GM19455 (cell line): ENCODE measurements at regions not wholly inside any gene's neighbourhood (a gene's known extent, or its start where the extent isn't known, plus 50 kb on each side); places are given as distances from the start of the nearest gene placed in this dataset.
A peak's percentile ranks its signal among the peaks of the same experiment; 100 is the strongest.
"Not testable (repeated sequence)": the region's sequence is repeated elsewhere in the genome, so short reads cannot be mapped to it uniquely, and the experiment has no call there.

Experiments
- ATAC-seq: cut with Tn5 transposase; IDR thresholded peaks from one replicate; pipeline ENCODE4 v1.9.1; 2021; ENCODE audit not compliant: unreplicated experiment

DNA sequence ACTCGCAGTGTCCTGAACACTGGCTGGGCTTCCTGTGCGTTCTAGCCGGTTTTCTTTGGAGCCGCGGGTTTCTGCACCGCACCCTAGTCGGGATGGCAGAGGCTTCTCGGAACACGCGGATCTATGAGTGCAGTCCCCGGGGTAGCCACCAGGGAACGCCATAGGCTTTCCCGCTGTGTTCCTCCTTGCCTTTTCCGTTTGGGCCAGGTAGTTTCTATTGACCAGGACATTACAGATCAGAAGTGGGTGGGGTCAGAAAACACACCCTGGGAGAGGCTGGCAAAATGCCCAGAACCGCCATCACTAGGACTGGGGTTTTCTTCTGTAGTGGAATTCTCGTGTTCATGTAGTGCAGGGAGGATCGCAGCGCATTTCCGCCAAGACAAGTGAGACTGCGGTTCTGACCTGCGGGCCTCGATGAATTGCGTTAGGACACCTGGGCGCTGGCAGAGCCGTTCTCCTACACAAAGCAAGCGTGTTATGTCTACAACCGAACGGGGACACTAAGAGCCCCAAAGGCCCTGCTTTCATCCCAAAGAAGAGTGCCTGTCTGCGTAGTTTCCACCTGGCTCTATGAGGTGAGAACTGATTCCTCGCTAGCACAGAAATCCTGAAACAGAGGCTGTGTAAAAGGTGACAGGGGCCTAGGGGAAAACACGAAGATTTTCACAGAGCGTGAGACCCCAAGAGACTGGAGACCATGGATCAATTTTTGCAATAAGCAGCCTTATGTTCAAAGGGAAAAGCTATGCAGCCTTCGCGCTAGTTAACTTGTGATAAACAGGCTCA is 121.5 kb downstream of the PPIAL4G start:
- ATAC-seq = not testable (repeated sequence)

DNA sequence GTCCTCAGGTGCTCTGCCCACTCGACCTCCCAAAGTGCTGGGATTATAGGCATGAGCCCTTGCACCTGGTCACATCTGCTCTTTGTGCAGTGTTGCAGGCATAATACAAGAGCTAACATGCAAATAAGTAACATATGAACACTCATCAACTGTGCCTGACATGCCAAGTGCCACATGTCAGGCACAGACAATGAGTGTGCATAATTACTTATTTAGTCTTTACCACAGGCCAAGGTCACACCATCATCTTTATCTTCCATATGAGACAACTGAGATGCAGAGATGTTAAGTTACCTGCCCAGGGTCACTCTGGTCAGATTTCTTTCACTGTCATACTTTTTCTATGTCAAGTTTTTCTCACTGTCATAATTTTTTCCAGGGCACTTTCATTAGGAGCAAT is 126.1 kb downstream of the PPIAL4G start:
- ATAC-seq = no peak

DNA sequence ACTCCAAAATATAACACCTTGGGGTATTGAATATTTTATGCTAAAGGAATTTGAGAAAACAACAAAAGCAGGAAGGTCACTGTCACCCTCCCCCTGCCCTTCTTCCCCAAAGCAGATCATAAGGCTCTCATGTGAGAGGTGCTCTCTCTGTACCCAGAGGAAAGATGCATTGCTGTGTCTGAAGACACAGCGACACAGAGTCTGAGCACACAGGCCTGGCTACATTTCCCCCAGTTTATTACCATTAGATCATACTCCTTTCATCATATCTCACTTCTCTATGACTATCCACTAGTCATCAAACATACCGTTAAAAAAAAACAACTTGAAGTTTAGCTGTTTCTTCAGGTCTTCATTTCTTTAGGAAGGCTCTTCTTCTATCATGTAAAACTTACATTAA is 127.1 kb downstream of the PPIAL4G start:
- ATAC-seq = no peak

DNA sequence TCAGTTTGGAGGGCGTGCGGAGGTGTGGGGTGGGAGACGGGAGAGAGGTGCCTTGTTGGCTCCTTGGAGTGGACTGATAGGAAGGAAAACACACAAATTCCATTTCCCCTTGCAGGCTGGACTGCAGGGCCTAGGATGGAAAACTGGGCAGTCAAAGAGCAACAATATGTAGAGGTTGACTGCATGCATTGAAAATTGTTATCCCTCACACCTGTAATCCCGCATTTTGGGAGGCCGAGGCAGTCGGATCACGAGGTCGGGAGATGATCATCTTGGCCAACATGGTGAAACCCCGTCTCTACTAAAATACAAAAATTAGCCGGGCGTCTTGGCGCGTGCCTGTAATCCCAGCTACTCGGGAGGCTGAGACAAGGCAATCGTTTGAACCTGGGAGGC is 128.2 kb downstream of the PPIAL4G start:
- no peak for ATAC-seq

DNA sequence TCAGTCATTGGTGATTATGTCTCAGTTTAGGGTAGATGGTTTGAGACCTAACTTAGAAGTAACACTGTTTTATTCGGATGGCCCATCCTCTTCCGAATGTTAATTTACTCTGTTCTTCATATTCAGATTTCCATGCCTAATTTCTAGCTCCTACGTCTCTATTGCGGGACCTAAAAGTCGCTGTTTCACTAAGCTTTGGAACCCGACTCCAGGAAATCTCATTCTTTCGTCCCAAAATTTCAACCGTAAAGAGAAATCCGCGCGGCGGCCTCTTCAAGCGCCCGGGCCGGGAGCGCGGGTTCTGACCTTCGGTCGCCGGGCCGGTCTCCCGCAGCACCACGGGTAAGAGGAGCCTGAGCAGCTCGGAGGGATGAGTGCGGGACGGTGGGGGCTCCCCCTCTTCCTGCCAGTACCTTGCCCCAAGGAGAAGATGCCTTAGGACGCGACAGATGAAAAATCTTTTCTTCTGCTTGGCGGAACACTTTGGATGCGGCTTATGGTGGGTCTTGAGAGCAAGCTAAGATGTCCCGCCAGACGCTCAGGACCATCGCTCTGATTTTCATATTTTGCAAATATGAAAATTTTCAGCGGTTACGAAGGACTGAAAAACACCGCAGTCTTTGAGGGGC is 128.7 kb downstream of the PPIAL4G start:
- ATAC-seq = no peak

DNA sequence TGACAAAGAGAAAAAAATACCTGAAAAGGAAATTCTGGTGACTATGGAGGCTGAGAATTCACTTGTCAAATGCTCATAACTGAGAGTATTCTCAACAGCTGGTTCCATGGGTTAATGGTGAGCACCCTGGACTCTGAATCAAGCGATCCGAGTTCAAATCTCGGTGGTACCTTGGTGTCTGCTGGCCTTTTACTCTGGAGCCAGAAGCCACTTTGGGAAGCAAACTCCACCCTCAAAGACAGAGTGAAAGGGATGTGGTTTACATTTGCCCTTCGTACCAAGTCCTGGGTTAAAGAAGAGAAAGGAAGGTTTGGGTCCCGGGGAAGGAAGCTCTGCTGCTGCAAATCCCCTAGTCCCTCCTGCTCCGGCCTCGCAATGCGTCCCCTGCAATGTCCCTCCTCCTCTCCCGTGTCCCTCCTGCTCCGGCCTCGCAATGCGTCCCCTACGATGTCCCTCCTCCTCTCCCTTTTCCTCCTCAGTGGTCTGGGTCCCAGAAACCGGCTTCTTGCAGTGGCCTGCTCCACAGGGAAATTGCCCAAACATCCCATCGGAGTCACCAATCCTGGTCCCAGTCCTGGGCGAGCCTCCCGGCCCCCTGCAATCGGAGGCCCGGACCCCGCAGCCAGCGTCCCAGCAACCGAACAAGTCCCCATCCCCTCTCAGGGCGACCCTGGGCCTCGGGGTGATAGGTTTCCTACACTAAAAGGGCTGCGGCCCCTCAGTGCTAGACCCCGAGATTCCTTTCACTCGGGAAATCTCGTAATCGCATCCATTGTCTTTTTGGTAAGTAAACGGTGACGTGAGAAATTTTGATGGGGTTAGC is 129.4 kb downstream of the PPIAL4G start:
- ATAC-seq = no peak

DNA sequence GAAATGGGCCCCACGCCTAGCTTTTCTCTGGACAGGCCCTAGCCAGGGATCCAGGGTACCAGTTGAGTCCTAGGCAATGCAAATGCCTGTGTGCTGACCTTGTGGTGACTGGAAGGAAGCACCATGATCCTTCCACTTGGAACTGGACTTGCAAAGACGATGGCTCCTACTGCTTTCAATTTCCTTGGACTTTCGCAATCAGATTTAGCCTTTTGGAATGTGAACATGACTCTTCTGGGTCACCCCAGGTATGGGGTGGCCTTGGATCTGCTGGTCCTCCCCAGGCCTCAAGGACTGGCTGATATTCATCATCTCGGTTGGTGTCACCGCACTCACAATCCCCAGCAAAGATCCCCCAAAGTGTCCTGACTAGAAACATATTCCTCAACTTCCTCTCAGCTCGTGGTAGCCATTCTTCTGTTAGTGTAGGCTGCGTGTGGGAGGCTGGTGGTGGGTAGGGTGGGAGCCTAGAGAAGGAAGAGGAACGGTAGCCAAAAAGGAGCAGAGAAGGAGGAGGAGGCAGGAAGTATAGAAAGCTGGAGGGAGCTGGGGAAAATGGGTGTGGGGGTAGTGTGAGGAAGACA is 130.5 kb downstream of the PPIAL4G start:
- no peak for ATAC-seq

DNA sequence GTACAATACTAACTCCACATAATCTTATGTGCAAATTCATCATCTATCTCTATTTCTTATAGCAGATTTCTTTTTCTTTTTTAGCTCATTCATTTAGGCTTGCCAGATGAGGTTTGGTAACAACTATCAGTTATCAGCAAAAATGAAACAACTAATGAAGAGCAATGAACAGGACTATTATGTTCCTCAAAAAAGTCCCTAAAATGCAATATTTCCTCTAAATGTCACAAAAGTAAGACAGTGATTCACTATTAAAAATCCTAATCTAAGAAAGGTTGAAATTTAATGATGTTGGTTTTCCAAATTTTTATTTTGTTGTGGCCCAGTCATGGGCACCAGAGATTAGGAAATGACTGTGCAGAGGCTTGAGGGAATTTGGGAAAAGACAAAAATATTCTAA is 135.3 kb downstream of the PPIAL4G start:
- ATAC-seq = no peak

DNA sequence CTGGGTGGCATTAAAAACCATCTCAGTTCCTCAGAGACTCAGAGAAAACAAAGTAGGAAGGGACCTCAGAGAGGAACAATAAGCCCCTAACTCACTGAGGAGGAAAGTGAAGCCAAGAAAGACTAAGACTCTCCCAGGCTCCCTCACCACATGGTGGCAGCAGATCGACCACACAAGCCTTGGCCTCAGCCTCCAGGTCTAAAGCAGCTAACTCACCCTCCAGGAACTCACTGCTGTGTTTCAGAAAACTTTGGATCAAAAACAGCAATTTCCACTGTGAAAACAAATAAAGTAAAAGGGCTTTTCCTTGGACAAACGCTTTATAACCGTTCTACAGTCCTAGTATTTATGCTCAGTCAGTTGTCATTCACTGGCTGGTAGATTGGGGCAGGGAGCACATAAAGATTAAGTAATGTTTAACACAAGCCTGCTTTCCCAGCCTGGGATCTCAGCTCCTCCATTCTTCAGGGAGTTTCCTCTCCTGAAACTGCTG is 137.4 kb downstream of the PPIAL4G start:
- ATAC-seq = not testable (repeated sequence)

DNA sequence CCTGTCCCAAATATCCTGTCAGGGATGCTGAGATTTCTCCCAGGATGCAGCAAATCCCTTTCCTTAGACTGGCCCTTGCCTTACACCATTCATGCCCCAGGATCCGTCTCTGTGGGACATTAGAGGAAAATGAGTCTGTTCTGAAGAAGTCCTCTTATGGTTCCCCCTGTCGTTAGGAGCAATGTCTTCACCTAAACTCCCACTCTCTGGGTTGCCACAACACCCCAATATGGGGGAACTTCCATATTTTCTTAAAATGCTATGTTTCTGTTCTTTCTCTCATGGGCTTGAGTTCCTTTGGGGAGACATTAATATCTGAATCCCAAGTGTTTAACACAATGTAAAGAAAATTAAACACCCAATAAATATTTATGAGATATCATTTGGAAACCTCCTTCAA is 138.5 kb downstream of the PPIAL4G start:
- ATAC-seq = not testable (repeated sequence)

DNA sequence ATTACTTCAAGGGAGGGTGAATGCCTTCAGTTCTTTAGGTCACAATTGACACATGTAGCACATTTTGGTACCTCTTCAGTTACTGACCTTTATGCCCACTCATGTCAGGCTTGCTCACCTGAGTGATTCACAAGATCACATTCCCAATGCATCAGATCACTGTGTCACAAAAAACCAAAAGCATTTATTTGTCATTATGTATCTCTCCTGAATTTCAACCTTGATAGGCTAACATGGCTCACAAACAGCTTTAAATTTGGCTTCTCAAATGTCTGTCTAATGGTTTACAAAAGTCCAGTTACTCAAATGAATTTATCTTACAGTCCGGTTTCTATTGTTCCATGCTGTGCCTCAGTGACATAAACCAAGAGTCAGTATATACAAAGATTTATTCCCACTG is 141.4 kb downstream of the PPIAL4G start:
- not testable (repeated sequence) for ATAC-seq

DNA sequence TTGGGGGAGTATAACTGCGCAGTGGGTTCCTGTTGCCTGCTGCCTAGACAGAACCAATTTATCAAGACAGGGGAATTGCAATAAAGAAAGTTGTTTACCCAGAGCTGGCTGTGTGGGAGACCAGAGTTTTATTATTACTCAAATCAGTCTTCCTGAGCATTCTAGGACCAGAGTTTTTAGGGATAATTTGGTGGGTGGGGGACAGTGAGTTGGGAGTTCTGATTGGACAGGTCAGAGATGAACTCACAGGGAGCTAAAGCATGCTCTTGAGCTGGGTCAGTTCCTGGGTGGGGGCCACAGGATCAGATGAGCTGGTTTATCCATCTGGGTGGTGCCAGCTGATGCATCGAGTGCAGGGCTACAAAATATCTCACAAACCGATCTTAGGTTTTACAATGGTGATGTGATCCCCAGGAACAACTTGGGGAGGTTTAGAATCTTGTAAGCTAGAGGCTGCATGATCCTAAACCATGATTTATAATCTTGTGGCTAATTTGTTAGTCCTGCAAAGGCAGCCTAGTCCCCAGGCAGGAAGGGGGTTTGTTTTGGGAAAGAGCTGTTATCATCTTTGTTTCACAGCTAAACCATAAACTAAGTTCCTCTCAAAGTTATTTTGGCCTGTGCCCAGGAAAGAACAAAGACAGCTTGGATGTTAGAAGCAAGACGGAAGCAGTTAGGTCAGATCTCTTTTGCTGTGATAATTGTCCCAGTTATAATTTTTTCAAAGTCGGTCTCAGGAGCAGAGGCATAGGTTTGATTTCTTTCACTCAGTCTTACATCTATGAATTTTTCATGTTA is 146.8 kb downstream of the PPIAL4G start:
- ATAC-seq = not testable (repeated sequence)

DNA sequence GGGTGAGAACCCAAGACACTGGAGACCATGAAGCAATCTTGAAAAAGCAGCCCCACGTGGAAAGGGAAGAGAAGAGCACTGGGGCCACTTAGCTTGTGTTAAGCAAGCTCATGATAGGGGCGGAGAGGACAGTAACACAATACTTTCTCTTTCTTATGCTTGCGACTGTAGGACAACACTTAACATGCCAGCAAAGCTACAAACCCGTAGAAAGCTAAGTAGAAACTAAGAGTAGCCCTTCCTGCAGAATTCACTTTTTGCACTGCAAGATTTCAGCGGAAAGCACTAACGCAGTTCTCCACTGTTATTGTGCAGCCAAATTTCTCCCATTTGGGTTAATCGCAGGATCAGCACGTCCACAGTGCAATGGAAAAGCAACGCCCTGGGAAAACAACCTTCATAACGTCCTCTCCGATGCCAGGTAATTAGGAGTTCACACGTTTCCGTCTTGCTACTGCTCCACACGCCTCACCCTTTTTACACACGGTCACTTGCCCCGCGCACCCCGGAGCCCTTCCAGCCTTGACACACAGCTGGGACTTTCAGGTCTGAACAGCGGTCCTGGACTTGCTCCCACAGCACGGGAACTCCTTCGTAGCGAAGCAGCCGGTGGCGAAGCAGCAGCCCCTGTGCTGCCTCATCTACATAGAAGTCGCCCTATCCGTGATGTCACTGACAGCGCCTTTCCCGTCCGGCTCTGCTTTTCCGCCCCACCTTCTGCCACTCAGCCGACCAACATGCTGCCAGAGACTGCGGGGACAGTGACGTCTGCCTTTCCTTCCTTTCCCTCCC is 148.6 kb downstream of the PPIAL4G start:
- peak; percentile 81 for ATAC-seq

DNA sequence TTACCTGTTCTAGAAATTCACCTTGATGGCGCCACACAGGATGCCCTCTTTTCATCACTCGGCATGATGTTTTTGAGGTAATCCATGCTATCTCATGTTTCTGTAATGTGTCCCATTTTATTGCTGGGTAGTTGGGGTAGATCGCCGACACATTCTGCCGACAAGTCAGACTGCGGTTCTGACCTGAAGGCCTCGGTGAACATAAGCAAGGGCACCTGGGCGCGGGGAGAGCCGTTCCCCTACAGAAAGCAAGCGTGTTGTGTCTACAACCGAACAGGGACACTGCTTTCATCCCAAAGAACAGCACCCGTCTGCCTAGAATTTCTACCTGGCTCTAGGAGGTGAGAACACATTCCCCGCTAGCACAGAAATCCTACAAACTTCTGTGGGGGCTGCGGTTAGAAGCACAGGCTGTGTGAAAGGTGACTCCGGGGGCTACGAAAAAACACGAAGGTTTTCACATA is 149.2 kb downstream of the PPIAL4G start:
- ATAC-seq = no peak

DNA sequence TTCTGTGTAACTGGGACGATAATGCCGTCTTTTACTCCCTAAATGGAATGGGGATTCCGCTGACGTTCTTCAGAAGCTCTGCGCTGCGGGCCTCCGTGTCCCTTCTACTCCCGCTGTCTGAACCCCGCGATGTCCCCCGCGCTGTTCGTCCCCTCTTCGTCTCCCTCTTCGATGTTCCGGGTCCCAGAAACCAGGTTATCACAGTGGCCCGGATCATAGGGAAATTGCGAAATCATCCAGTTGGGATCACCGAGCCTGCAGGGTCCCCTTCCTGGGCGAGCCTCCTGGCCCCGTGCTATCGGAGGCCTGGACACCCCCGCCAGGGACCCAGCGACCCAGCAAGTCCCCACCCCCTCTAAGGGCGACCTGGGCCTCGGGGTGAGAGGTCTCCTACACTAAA is 154.2 kb downstream of the PPIAL4G start:
- no peak for ATAC-seq

DNA sequence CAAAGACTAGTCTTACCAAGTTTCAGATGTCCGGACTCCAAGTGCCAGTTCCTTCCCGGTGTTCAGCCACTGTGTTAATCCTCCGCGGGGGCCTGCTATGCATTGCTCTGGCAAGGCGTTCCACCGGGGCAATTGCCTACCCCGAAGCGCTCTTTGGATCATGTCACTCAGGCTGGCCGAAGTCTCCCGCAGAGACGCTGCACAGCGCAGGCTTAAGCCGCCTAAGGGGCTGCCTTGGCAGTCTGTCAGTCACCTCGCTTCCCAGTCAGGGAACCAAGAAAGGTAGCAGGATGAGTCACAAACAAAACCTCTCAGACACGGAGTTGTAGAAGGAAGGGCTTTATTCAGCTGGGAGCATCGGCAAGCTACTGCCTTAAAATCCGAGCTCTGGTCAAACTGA is 158.1 kb downstream of the PPIAL4G start:
- not testable (repeated sequence) for ATAC-seq

DNA sequence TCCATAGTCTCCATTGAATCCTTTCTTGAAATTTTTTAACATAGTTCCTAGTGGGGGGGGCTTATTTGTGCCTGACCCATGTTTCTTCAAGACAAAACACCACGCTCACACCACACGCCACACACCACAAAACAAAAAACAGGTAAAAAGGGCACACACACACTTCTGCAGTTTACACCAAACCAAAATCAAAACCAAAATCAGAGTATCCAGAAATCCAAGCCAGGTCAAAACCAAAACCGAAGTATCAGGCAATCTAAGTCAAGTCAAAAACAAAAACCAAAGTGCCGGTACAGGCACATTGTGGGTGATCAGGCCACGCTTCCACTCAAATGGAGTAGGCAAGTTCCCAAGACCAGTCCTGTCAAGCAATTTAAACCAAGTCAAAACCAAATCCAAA is 158.6 kb downstream of the PPIAL4G start:
- ATAC-seq = not testable (repeated sequence)

DNA sequence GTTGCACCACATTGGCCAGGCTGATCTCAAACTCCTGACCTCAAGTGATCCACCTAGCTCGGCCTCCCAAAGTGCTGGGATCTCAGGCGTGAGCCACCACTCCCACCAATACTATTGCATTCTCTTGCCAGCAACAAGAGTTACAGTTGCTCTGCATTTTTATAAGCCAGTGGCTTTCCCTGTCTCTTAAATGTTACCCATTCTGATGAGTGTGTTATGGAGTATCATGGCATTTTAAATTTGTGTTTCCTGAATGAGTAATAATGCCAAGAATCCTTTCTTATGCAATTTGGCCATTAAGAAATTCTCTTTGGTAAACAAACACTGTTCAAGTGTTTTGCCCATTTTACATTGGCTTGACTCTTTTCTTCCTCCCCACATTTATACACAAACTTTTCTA is 163.0 kb downstream of the PPIAL4G start:
- ATAC-seq = not testable (repeated sequence)

DNA sequence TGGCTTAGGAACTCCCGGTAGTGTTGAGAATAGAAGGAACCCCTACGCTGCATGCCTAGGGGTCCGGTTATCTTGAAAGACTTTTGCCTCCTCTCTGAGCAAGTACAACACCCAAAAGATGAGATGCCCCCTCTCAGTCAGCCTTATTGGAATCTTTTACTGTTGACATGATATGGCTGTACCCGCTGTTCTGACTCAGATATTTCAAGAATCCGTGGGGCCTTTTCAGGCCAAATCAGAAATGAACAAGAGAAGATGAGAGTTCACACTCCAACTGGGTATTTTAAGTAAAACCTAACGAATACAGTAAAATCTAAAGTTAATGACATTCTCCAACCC is 164.2 kb downstream of the PPIAL4G start:
- ATAC-seq = no peak
